Stomach (tissue), 8 donors: ENCODE measurements at regions not wholly inside any gene's neighbourhood (a gene's known extent, or its start where the extent isn't known, plus 50 kb on each side); places are given as distances from the start of the nearest gene placed in this dataset.

ENCODE experiments used
- DNase-seq, 2 donors: peaks; one replicate each; pipeline versions ENCODE4 v3.0.0 to v3.0.0-alpha.2; 2013 to 2019
- H3K27ac ChIP-seq, 5 donors: fragments of 200-600 bp in 4 of 5; sonication (generic) in 4 of 5; one replicate each; pipeline ENCODE4 v1.5.1; 2013 to 2019; ENCODE audit warnings: mild to moderate bottlenecking in 1 of 5, moderate library complexity in 1 of 5
- H3K27me3 ChIP-seq, 3 donors: fragments of 200-600 bp; sonication (generic); one replicate each; pipeline ENCODE4 v1.5.1; 2017 to 2019; ENCODE audit warnings: mixed run types in 1 of 3
- H3K36me3 ChIP-seq, 4 donors: fragments of 200-600 bp; sonication (generic); 1 replicate in 3 of 4; 2 replicates in 1 of 4; pipeline ENCODE4 v1.5.1; 2016 to 2019
- H3K4me1 ChIP-seq, 4 donors: fragments of 200-600 bp; sonication (generic); one replicate each; pipeline ENCODE4 v1.5.1; 2016 to 2019
- H3K4me3 ChIP-seq, 4 donors: fragments of 200-600 bp; sonication (generic) in 3 of 4; one replicate each; pipeline ENCODE4 v1.5.1; 2016 to 2019; ENCODE audit warnings: mild to moderate bottlenecking in 1 of 4
- H3K9me3 ChIP-seq, 4 donors: fragments of 200-600 bp; sonication (generic); one replicate each; pipeline ENCODE4 v1.5.1; 2016 to 2019
- EP300 ChIP-seq: sonication (generic); formaldehyde crosslinking; IDR thresholded peaks from one replicate; pipeline ENCODE4 v1.6.1; 2017; ENCODE audit warnings: antibody characterized with exemption
- POLR2A ChIP-seq, 4 donors: fragments of 450-650 bp; IDR thresholded peaks; one replicate each; pipeline ENCODE4 v1.6.1; 2016; ENCODE audit warnings: antibody characterized with exemption in 4 of 4, control low read depth in 2 of 4, mild to moderate bottlenecking in 1 of 4, moderate library complexity in 1 of 4
- POLR2AphosphoS5 ChIP-seq, 3 donors: sonication (generic); formaldehyde crosslinking; IDR thresholded peaks; one replicate each; pipeline ENCODE4 v1.6.1; 2016; ENCODE audit warnings: antibody characterized with exemption in 3 of 3
- WGBS, 5 donors: extraction: QIAGEN DNeasy Blood & Tissue Kit in 3 of 5; methylation state at CpG; one replicate each; pipeline versions ENCODE4 v1.1.5 to v1.1.7; 2013 to 2018; 5-methylcytosine and 5-hydroxymethylcytosine counted together
- intact Hi-C: fragments of 100-400 bp; cut with DNase I; formaldehyde crosslinking; loops from one replicate; pipeline ENCODE4 v1.15.1; 2023; ENCODE audit warnings: low total_unique reads
- TF ChIP-seq, protein P1 (sequence below), 7 experiments: fragments of 450-650 bp in 4 of 7; fragments of 200-600 bp in 3 of 7; sonication (generic) in 3 of 7; IDR thresholded peaks; one replicate each; pipeline ENCODE4 v1.5.1; 2016 to 2019; ENCODE audit warnings: antibody characterized with exemption in 7 of 7, control low read depth in 2 of 7, mild to moderate bottlenecking in 1 of 7
- donor health status: healthy with polysubstance abuse.
- donor health status: Bipolar disorder and iron deficiency.
- donor health status: healthy.

DNA sequence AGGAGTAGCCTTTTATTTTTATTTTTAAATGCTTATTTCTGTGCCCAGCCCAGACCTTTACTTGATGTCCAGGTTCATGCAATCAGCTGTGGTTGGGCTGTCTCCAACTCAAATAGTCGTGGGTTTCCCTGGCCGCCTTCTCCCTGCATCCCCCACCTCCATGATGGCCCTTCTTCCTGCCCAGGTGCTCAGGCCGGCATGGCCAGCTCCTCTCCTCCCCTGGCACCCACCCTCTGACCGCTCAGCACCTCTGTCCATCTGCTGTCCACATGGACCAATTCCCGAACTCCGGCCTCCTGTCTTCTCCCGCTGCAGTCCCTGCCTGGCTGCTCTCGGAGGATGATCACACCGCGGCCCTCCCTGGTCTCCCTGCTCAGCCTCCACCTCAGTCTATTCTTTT lies 81.2 kb upstream of the SULF2 start:
- intact Hi-C loops, result no loop called here

DNA sequence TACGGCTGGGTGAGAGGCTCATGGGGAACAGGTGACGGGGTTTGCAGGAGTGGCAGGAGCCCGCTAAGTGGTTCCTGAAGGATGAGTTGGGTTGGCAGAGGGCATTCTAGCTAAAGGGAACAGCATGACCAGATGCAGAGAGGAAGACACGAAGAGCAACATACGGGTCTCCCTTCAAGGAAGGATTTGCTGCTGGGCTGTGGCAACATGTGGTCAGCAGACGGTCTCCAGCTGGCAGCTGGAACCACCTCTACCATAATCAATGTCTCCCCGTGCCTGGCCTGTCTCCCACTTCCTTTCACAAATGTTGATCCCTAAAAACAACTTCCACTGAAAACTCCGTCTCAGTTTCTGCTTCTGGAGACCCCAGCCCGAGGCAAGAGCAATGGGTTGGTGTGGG lies 80.6 kb upstream of the SULF2 start:
- intact Hi-C loops, result no loop called here
- Histone ChIP-seq H3K36me3 (no peaks in the 10 kb centered on the region), H3K4me1 (no peaks in the 10 kb centered on the region), H3K4me3 (no peak overlapping the region), H3K27me3 (peaks cover 0 to 30% (median 0%) of the 10 kb centered on the region in 3 donors), H3K27ac (no peak overlapping the region), H3K9me3 (peaks cover 0 to 7% (median 0%) of the 10 kb centered on the region in 4 donors)
- 70 to 78% (median 71%) methylated on average over 9 of the region's 9 CpGs for WGBS, 5 donors
- TF ChIP-seq EP300 (no peak), POLR2A (IDR thresholded peaks at IDR 0.05) (no peak), POLR2AphosphoS5 (IDR thresholded peaks at IDR 0.05) (no peak)
- TF ChIP-seq, protein P1, sequence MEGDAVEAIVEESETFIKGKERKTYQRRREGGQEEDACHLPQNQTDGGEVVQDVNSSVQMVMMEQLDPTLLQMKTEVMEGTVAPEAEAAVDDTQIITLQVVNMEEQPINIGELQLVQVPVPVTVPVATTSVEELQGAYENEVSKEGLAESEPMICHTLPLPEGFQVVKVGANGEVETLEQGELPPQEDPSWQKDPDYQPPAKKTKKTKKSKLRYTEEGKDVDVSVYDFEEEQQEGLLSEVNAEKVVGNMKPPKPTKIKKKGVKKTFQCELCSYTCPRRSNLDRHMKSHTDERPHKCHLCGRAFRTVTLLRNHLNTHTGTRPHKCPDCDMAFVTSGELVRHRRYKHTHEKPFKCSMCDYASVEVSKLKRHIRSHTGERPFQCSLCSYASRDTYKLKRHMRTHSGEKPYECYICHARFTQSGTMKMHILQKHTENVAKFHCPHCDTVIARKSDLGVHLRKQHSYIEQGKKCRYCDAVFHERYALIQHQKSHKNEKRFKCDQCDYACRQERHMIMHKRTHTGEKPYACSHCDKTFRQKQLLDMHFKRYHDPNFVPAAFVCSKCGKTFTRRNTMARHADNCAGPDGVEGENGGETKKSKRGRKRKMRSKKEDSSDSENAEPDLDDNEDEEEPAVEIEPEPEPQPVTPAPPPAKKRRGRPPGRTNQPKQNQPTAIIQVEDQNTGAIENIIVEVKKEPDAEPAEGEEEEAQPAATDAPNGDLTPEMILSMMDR (IDR thresholded peaks at IDR 0.05), result no peak
- no peak for DNase-seq

More for the DNA sequence above, 81.2 kb upstream of the SULF2 start:
- no peak for DNase-seq
- peaks cover 0 to 36% (median 0%) of the 10 kb centered on the region in 3 donors for H3K27me3 ChIP-seq
- WGBS, 5 donors, result 73 to 82% (median 79%) methylated on average over 10 of the region's 10 CpGs
- no peak overlapping the region for H3K4me3 ChIP-seq
- H3K36me3 ChIP-seq, result no peaks in the 10 kb centered on the region
- TF ChIP-seq POLR2AphosphoS5 (IDR thresholded peaks at IDR 0.05) (no peak), POLR2A (IDR thresholded peaks at IDR 0.05) (no peak), EP300 (no peak)
- TF ChIP-seq, protein P1 (IDR thresholded peaks at IDR 0.05), result no peak
- H3K27ac ChIP-seq, result no peak overlapping the region
- peaks cover 0 to 7% (median 0%) of the 10 kb centered on the region in 4 donors for H3K9me3 ChIP-seq
- H3K4me1 ChIP-seq, result no peaks in the 10 kb centered on the region

DNA sequence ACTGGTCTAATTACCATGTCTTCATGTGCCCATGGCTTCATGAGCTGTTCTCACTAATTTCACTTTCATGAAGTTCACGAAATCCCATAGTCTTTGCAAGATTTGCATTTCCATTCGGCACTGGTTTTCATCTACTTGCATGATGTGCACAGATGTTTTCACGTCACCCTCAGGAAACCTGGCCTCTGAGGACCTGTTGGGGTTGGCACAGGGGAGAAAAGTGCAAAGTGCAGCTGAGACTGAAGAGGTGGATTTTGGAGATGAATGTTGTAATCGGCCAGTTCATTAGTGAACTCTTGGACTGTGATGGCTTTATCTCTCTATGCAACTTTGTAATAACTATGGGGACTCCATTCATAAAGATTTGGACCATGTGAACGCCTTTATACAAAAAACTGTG lies 80.2 kb upstream of the SULF2 start:
- peaks cover 0 to 7% (median 0%) of the 10 kb centered on the region in 4 donors for H3K9me3 ChIP-seq
- 33 to 86% (median 77%) methylated on average over 5 of the region's 5 CpGs for WGBS, 5 donors
- H3K27ac ChIP-seq, result no peak overlapping the region
- TF ChIP-seq, protein P1 (IDR thresholded peaks at IDR 0.05), result no peak
- TF ChIP-seq POLR2AphosphoS5 (IDR thresholded peaks at IDR 0.05) (no peak), EP300 (no peak)
- no peak overlapping the region for H3K4me3 ChIP-seq
- intact Hi-C loops, result no loop called here
- no peaks in the 10 kb centered on the region for H3K36me3 ChIP-seq
- H3K4me1 ChIP-seq, result no peaks in the 10 kb centered on the region
- peaks cover 0 to 27% (median 0%) of the 10 kb centered on the region in 3 donors for H3K27me3 ChIP-seq
- DNase-seq, result no peak

DNA sequence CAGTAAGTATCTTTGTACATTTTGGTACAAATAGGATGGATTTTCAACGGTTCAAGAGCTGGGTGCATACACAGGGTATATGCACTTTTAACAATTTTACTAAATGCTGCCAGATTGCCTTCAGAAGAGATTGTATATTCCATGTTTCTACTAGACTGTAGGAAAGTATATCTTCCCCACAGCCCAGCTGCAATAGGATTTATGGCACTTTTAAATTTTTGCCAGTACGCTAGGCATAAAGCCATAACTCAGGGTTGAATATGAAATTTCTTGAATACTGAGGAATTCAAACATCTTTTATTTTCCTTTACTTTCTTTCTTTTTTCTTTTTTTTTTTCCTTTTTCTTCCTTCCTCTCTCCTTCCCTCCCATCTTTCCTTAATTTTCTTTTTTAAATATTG lies 78.7 kb upstream of the SULF2 start:
- 75 to 87% (median 84%) methylated on average over 2 of the region's 2 CpGs for WGBS, 5 donors
- TF ChIP-seq EP300 (no peak), POLR2AphosphoS5 (IDR thresholded peaks at IDR 0.05) (no peak), POLR2A (IDR thresholded peaks at IDR 0.05) (no peak)
- TF ChIP-seq, protein P1 (IDR thresholded peaks at IDR 0.05), result no peak

More for the DNA sequence above, 78.7 kb upstream of the SULF2 start:
- peaks cover 0 to 7% (median 0%) of the 10 kb centered on the region in 4 donors for H3K9me3 ChIP-seq
- DNase-seq, result no peak
- no peak overlapping the region for H3K4me3 ChIP-seq
- peaks cover 0 to 27% (median 0%) of the 10 kb centered on the region in 3 donors for H3K27me3 ChIP-seq
- H3K27ac ChIP-seq, result no peak overlapping the region
- no peaks in the 10 kb centered on the region for H3K36me3 ChIP-seq
- intact Hi-C loops, result no loop called here
- no peaks in the 10 kb centered on the region for H3K4me1 ChIP-seq
